Stomach (tissue), 4 donors: ENCODE measurements at regions not wholly inside any gene's neighbourhood (a gene's known extent, or its start where the extent isn't known, plus 50 kb on each side); places are given as distances from the start of the nearest gene placed in this dataset.

Experiments
- CTCF ChIP-seq, 7 experiments: fragments of 450-650 bp in 4 of 7; fragments of 200-600 bp in 3 of 7; sonication (generic) in 3 of 7; IDR thresholded peaks; one replicate each; pipeline ENCODE4 v1.5.1; 2016 to 2019; ENCODE audit warnings: antibody characterized with exemption in 7 of 7, control low read depth in 2 of 7, mild to moderate bottlenecking in 1 of 7
- EP300 ChIP-seq: sonication (generic); formaldehyde crosslinking; IDR thresholded peaks from one replicate; pipeline ENCODE4 v1.6.1; 2017; ENCODE audit warnings: antibody characterized with exemption
- POLR2A ChIP-seq, 4 donors: fragments of 450-650 bp; IDR thresholded peaks; one replicate each; pipeline ENCODE4 v1.6.1; 2016; ENCODE audit warnings: antibody characterized with exemption in 4 of 4, control low read depth in 2 of 4, mild to moderate bottlenecking in 1 of 4, moderate library complexity in 1 of 4
- POLR2AphosphoS5 ChIP-seq, 3 donors: sonication (generic); formaldehyde crosslinking; IDR thresholded peaks; one replicate each; pipeline ENCODE4 v1.6.1; 2016; ENCODE audit warnings: antibody characterized with exemption in 3 of 3

DNA sequence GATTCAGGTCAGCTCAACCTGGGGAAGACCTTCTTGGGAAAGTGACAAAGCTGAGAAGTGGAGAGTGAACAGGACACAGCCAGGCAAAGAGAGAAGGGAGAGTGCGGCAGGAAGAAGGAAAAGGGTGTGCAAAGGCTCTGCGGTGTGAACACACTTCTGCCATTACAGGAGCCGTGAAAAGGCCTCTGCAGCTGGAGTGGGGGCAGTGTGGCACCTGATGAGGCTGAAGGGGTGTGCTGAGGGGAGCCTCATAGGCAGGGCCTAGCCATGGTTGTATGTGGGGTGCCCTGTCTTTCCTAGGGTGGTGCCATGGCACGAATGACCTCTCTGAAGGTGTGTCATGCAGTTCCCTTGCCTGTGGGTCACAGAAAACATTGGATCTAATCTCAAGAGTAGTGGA is 347.6 kb downstream of the CYRIA start:
- no peak for TF ChIP-seq POLR2AphosphoS5 (IDR thresholded peaks at IDR 0.05)
- no peak for TF ChIP-seq CTCF (IDR thresholded peaks at IDR 0.05)
- TF ChIP-seq POLR2A (IDR thresholded peaks at IDR 0.05), result no peak
- no peak for TF ChIP-seq EP300
